Natural killer cell (primary cell): ENCODE measurements at regions not wholly inside any gene's neighbourhood (a gene's known extent, or its start where the extent isn't known, plus 50 kb on each side); places are given as distances from the start of the nearest gene placed in this dataset.
"Not testable (repeated sequence)": the region's sequence is repeated elsewhere in the genome, so short reads cannot be mapped to it uniquely, and the experiment has no call there.

Source experiments
- ATAC-seq, 3 donors: fragments of 150-1000 bp in 2 of 3; fragments of 200-7000 bp in 1 of 3; cut with Tn5 transposase; 1 replicate in 1 of 3; 2 replicates in 2 of 3; pipeline ENCODE4 v1.10.0; 2021; ENCODE audit warnings: mild to moderate bottlenecking in 2 of 3, moderate library complexity in 2 of 3
- DNase-seq, 2 donors: peaks; one replicate each; pipeline versions ENCODE4 v3.0.0 to v3.0.0-alpha.2; 2013 to 2021; ENCODE audit warnings: mixed read lengths in 1 of 2
- H3K27ac ChIP-seq: one replicate; pipeline ENCODE4 v1.5.1; 2013; ENCODE audit warnings: mild to moderate bottlenecking, low read length
- H3K27me3 ChIP-seq: one replicate; pipeline ENCODE4 v1.6.1; 2013; ENCODE audit warnings: low read length; ENCODE audit not compliant: control insufficient read depth, insufficient read depth
- H3K36me3 ChIP-seq: one replicate; pipeline ENCODE4 v1.6.1; 2013; ENCODE audit warnings: low read length; ENCODE audit not compliant: control insufficient read depth, insufficient read depth
- H3K4me1 ChIP-seq: one replicate; pipeline ENCODE4 v1.6.1; 2013; ENCODE audit warnings: low read length; ENCODE audit not compliant: control insufficient read depth, insufficient read depth
- H3K4me3 ChIP-seq: one replicate; pipeline ENCODE4 v1.5.1; 2013; ENCODE audit warnings: low read length
- H3K9me3 ChIP-seq: one replicate; pipeline ENCODE4 v1.6.1; 2013; ENCODE audit warnings: low read length; ENCODE audit not compliant: control insufficient read depth, insufficient read depth
- H3K27ac Mint-ChIP-seq, 2 donors: one replicate each; pipeline ENCODE4 v1.8.0; 2022; ENCODE audit warnings: mild to moderate bottlenecking in 2 of 2, mixed read lengths in 2 of 2, moderate library complexity in 1 of 2
- H3K27me3 Mint-ChIP-seq, 2 donors: one replicate each; pipeline ENCODE4 v1.8.0; 2022; ENCODE audit warnings: low read depth in 2 of 2, mixed read lengths in 2 of 2
- H3K36me3 Mint-ChIP-seq: one replicate; pipeline ENCODE4 v1.8.0; 2022; ENCODE audit warnings: mixed read lengths
- H3K4me1 Mint-ChIP-seq, 2 donors: one replicate each; pipeline ENCODE4 v1.8.0; 2022; ENCODE audit warnings: mixed read lengths in 2 of 2
- H3K4me3 Mint-ChIP-seq: one replicate; pipeline ENCODE4 v1.8.0; 2022; ENCODE audit warnings: mild to moderate bottlenecking, moderate library complexity, mixed read lengths
- H3K9me3 Mint-ChIP-seq, 2 donors: one replicate each; pipeline ENCODE4 v1.8.0; 2022; ENCODE audit warnings: mixed read lengths in 2 of 2
- CTCF ChIP-seq: fragments of 200-600 bp; IDR thresholded peaks from one replicate; pipeline ENCODE4 v1.8.0; 2022; ENCODE audit warnings: antibody characterized with exemption
- WGBS: methylation state at CpG from one replicate; pipeline ENCODE4 v1.1.7; 2013; ENCODE audit warnings: missing lambda C conversion rate; ENCODE audit not compliant: insufficient coverage; 5-methylcytosine and 5-hydroxymethylcytosine counted together
- intact Hi-C: fragments of 100-400 bp; cut with micrococcal nuclease; formaldehyde crosslinking; loops from one replicate; pipeline ENCODE4 v1.14.2; 2022

GRCh38 chr12:60210756-60211155, 614.9 kb downstream of the SLC16A7 start:
- intact Hi-C loops = no loop called here
- no peaks in the 10 kb centered on the region for H3K4me1 ChIP-seq
- H3K4me3 Mint-ChIP-seq = no peak overlapping the region
- DNase-seq = no peak
- H3K36me3 ChIP-seq = no peaks in the 10 kb centered on the region
- H3K4me1 Mint-ChIP-seq = no peaks in the 10 kb centered on the region
- no peaks in the 10 kb centered on the region for H3K36me3 Mint-ChIP-seq
- no peaks in the 10 kb centered on the region for H3K27me3 Mint-ChIP-seq
- no peak overlapping the region for H3K4me3 ChIP-seq
- H3K27ac Mint-ChIP-seq = no peak overlapping the region
- H3K9me3 Mint-ChIP-seq = peaks cover 4 to 19% of the 10 kb centered on the region in 2 donors
- WGBS = 67% methylated on average over 5 of the region's 5 CpGs
- no peak overlapping the region for H3K27ac ChIP-seq
- no peak for ATAC-seq
- H3K27me3 ChIP-seq = no peaks in the 10 kb centered on the region
- no peak for TF ChIP-seq CTCF
- H3K9me3 ChIP-seq = peaks cover 6% of the 10 kb centered on the region

- Mint-ChIP-seq H3K36me3 (no peaks in the 10 kb centered on the region), H3K9me3 (peaks cover 4 to 19% of the 10 kb centered on the region in 2 donors), H3K27me3 (no peaks in the 10 kb centered on the region), H3K27ac (no peak overlapping the region), H3K4me3 (no peak overlapping the region), H3K4me1 (no peaks in the 10 kb centered on the region)
- no peaks in the 10 kb centered on the region for H3K4me1 ChIP-seq
- no peaks in the 10 kb centered on the region for H3K36me3 ChIP-seq
- no peak overlapping the region for H3K4me3 ChIP-seq
- no CpG with 5 or more reads among the region's 1 CpG for WGBS
- no peaks in the 10 kb centered on the region for H3K27me3 ChIP-seq
- DNase-seq = no peak
- TF ChIP-seq CTCF = no peak
- ATAC-seq = no peak
- peaks cover 6% of the 10 kb centered on the region for H3K9me3 ChIP-seq
- H3K27ac ChIP-seq = no peak overlapping the region
- intact Hi-C loops = no loop called here
Measured at GRCh38 chr12:60211244-60211643, 615.4 kb downstream of the SLC16A7 start.

DNA sequence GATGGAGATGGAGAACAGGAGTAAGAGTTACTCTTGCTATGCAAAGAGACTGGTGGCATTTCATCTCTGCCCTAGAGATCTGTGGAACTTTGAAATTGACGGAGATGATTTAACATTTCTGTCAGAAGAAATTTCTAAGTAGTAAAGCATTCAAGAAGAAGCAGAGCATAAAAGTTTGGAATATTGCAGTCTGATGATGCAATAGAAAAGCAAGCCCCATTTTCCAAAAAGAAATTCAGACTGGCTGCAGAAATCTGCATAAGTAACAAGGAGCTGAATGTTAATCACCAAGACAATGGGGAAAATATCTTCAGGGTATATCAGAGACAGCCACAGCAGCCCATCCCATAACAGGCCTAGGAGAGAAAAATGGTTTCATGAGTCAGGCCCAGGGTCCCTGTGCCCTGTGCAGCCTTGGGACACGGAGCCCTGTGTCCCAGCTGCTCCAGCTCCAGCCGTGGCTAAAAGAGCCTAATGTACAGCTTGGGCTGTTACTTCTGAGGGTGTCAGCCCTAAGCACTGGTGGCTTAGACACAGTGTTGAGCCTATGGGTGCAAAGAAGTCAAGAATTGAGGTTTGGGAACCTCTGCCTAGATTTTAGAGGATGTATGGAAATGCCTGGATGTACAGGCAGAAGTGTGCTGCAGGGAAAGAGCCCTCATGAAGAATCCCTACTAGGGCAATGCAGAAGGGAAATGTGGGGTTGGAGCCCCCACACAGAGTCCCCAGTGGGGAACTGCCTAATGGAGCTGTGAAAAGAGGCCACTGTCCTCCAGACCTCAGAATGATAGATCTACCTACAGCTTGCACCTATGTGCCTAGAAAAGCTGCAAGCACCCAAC, 616.6 kb downstream of the SLC16A7 start:
- no peaks in the 10 kb centered on the region for H3K27me3 ChIP-seq
- H3K4me3 ChIP-seq = no peak overlapping the region
- H3K27ac Mint-ChIP-seq = no peak overlapping the region
- no peaks in the 10 kb centered on the region for H3K4me1 Mint-ChIP-seq
- no peak for ATAC-seq
- no peak for TF ChIP-seq CTCF
- DNase-seq = no peak
- no peaks in the 10 kb centered on the region for H3K4me1 ChIP-seq
- H3K4me3 Mint-ChIP-seq = no peak overlapping the region
- peaks cover 6% of the 10 kb centered on the region for H3K9me3 ChIP-seq
- 79% methylated on average over 3 of the region's 3 CpGs for WGBS
- H3K36me3 Mint-ChIP-seq = no peaks in the 10 kb centered on the region
- intact Hi-C loops = no loop called here
- H3K36me3 ChIP-seq = no peaks in the 10 kb centered on the region
- no peaks in the 10 kb centered on the region for H3K27me3 Mint-ChIP-seq
- peaks cover 6 to 19% of the 10 kb centered on the region in 2 donors for H3K9me3 Mint-ChIP-seq
- no peak overlapping the region for H3K27ac ChIP-seq

GRCh38 chr12:60213272-60213671, 617.4 kb downstream of the SLC16A7 start:
- ATAC-seq, H3K4me1 Mint-ChIP-seq, H3K9me3 ChIP-seq, H3K27me3 ChIP-seq, H3K27ac Mint-ChIP-seq, DNase-seq, H3K4me3 ChIP-seq, H3K4me1 ChIP-seq, H3K27me3 Mint-ChIP-seq, H3K36me3 Mint-ChIP-seq, H3K36me3 ChIP-seq, H3K27ac ChIP-seq, intact Hi-C loops, H3K4me3 Mint-ChIP-seq: not testable (repeated sequence)
- peaks cover 6 to 19% of the 10 kb centered on the region in 2 donors for H3K9me3 Mint-ChIP-seq
- WGBS = 100% methylated on average over 3 of the region's 3 CpGs
